Right lobe of liver (tissue), 6 donors: ENCODE measurements at regions not wholly inside any gene's neighbourhood (a gene's known extent, or its start where the extent isn't known, plus 50 kb on each side); places are given as distances from the start of the nearest gene placed in this dataset.

Source experiments
- ATAC-seq, 4 donors: fragments of 200-7000 bp; cut with Tn5 transposase; one replicate each; pipeline ENCODE4 v1.9.1; 2020; ENCODE audit warnings: mild to moderate bottlenecking in 4 of 4, moderate library complexity in 4 of 4
- DNase-seq, 3 donors: peaks; one replicate each; pipeline ENCODE4 v3.0.0-alpha.2; 2020
- H3K27ac ChIP-seq, 3 donors: fragments of 200-600 bp; one replicate each; pipeline ENCODE4 v1.8.0; 2022
- H3K27me3 ChIP-seq, 2 donors: fragments of 200-600 bp; one replicate each; pipeline ENCODE4 v1.8.0; 2022
- H3K36me3 ChIP-seq, 4 donors: fragments of 200-600 bp; sonication (generic) in 1 of 4; one replicate each; pipeline versions ENCODE4 v1.5.1 to v1.8.0; 2017 to 2022; ENCODE audit warnings: control low read depth in 1 of 4
- H3K4me1 ChIP-seq, 4 donors: fragments of 200-600 bp; sonication (generic) in 1 of 4; one replicate each; pipeline versions ENCODE4 v1.5.1 to v1.8.0; 2017 to 2022; ENCODE audit warnings: control low read depth in 1 of 4
- H3K4me3 ChIP-seq, 3 donors: fragments of 200-600 bp; one replicate each; pipeline ENCODE4 v1.8.0; 2022
- H3K9me3 ChIP-seq, 4 donors: fragments of 200-600 bp; sonication (generic) in 1 of 4; one replicate each; pipeline versions ENCODE4 v1.5.1 to v1.8.0; 2017 to 2022; ENCODE audit warnings: control low read depth in 1 of 4
- POLR2A ChIP-seq: fragments of 450-650 bp; IDR thresholded peaks from one replicate; pipeline ENCODE4 v1.6.1; 2017; ENCODE audit warnings: antibody characterized with exemption, mild to moderate bottlenecking
- WGBS: methylation state at CpG from one replicate; pipeline ENCODE4 v1.1.6; 2018; ENCODE audit warnings: low coverage, low lambda C conversion rate; ENCODE audit not compliant: insufficient coverage; ENCODE audit errors: missing lambda C conversion rate; 5-methylcytosine and 5-hydroxymethylcytosine counted together
- intact Hi-C, 2 donors: fragments of 100-400 bp; cut with DNase I; formaldehyde crosslinking; loops; one replicate each; pipeline versions ENCODE4 v1.11.2 to v1.14.1; 2022
- TF ChIP-seq, protein P1 (sequence below), 4 donors: fragments of 200-600 bp in 3 of 4; fragments of 450-650 bp in 1 of 4; IDR thresholded peaks; one replicate each; pipeline versions ENCODE4 v1.5.1 to v1.8.0; 2016 to 2022; ENCODE audit warnings: antibody characterized with exemption in 4 of 4, mild to moderate bottlenecking in 2 of 4
- donor health status: DM: no; HTN: yes; CAD: no.
- donor health status: DM: no; HTN: no; CAD: no.
- donor health status: DM: no; HTN: no; CAD: no.
- donor health status: DM: no; HTN: yes; CAD: no.
- donor health status: DM: no; HTN: yes; CAD: no.

DNA sequence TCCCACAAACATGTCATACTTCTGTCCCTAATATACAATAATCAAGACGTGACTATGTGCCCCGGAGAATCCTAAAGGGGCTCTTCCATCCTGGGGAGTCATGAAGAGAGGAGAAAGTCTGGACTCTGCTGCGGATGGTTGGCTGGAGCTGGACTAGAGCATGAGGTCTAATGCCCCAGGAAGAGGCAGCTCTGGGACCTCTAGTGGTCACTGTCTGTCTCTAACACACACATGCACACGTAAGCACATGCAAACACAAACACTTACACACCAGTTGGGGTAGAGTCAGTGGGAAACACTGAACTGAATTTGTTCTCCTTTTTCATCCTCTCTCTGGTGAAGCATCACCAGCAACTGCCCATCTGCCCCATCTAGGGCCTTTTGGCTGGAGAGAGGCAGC lies 271.6 kb downstream of the TDRD15 start:
- intact Hi-C loops, result no loop called here
- DNase-seq, result peak in 2 of 3 donors; percentile 32 to 52
- TF ChIP-seq POLR2A, result no peak
- TF ChIP-seq, protein P1, sequence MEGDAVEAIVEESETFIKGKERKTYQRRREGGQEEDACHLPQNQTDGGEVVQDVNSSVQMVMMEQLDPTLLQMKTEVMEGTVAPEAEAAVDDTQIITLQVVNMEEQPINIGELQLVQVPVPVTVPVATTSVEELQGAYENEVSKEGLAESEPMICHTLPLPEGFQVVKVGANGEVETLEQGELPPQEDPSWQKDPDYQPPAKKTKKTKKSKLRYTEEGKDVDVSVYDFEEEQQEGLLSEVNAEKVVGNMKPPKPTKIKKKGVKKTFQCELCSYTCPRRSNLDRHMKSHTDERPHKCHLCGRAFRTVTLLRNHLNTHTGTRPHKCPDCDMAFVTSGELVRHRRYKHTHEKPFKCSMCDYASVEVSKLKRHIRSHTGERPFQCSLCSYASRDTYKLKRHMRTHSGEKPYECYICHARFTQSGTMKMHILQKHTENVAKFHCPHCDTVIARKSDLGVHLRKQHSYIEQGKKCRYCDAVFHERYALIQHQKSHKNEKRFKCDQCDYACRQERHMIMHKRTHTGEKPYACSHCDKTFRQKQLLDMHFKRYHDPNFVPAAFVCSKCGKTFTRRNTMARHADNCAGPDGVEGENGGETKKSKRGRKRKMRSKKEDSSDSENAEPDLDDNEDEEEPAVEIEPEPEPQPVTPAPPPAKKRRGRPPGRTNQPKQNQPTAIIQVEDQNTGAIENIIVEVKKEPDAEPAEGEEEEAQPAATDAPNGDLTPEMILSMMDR (IDR thresholded peaks at IDR 0.05), result peak; percentile 30 to 57 (median 48)
- 30% methylated on average over 2 of the region's 4 CpGs for WGBS
- no peaks in the 10 kb centered on the region for H3K36me3 ChIP-seq
- H3K27me3 ChIP-seq, result no peaks in the 10 kb centered on the region
- H3K4me1 ChIP-seq, result peaks cover 0 to 8% (median 0%) of the 10 kb centered on the region in 4 donors
- H3K4me3 ChIP-seq, result no peak overlapping the region
- H3K27ac ChIP-seq, result peak overlapping the region in 1 of 3 donors; percentile 74
- ATAC-seq, result peak; percentile 72 to 91 (median 87)
- H3K9me3 ChIP-seq, result no peaks in the 10 kb centered on the region

DNA sequence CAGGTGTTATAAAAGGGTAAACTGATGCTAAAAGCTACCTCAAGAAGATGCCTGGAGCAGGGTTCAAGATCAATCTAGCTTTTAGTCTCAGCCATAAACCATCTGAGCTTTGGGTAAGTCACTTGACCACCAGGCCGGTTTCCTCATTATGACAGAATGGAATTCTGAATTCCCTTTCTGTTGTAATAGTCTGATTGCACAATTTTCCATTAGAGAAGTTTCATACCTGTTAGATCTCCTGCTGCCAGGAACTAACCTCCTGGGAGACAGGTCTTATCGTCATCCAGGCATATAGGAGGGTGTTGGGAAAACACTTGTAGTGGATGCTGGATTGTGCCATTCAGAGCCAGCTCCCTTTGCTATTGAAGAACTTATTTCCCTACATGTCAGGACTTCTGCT lies 272.5 kb downstream of the TDRD15 start:
- Histone ChIP-seq H3K27ac (peak overlapping the region in 2 of 3 donors; percentile 25 to 74), H3K4me1 (peaks cover 0 to 8% (median 0%) of the 10 kb centered on the region in 4 donors), H3K36me3 (no peaks in the 10 kb centered on the region), H3K27me3 (no peaks in the 10 kb centered on the region), H3K4me3 (no peak overlapping the region), H3K9me3 (no peaks in the 10 kb centered on the region)
- intact Hi-C loops, result no loop called here
- DNase-seq (no peak), ATAC-seq (peak; percentile 54 to 81 (median 79))
- 36% methylated on average over 2 of the region's 2 CpGs for WGBS
- TF ChIP-seq POLR2A, result no peak
- TF ChIP-seq, protein P1 (IDR thresholded peaks at IDR 0.05), result no peak

DNA sequence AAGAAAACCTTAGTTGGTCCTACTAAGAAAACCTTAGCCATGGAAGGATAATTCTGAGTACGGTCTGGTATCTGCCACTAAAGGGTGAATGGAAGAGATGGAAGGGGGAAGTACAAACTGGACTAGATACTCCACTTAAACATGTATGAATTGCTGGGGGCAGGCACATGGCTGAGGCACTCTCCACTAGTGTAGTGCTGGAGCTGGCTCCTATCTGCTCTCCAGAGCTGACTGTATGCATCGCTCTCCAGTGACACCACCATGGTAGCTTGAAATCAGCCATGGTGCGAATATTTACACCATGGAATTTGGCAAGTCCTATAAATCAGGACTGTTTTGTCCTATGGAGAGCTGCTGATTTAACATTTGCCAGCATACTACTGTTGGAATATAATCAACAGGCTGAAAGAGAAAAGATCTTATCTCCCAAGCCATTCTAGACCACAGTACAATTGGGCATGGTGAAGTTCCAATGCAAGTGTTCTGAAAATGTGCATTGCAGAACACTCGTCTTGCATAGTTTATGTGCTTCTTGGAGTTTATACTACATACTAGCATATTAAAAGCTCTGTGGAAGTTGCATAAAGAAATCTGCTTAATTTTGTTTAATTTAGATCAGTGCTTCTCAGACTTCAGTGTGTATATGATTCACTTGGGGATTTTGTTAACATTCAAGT lies 277.4 kb downstream of the TDRD15 start:
- intact Hi-C loops, result no loop called here
- no peaks in the 10 kb centered on the region for H3K9me3 ChIP-seq
- no peak overlapping the region for H3K4me3 ChIP-seq
- H3K27ac ChIP-seq, result no peak overlapping the region
- no peak for ATAC-seq
- 94% methylated on average over 3 of the region's 4 CpGs for WGBS
- H3K36me3 ChIP-seq, result no peaks in the 10 kb centered on the region
- H3K4me1 ChIP-seq, result peaks cover 0 to 8% (median 0%) of the 10 kb centered on the region in 4 donors
- no peaks in the 10 kb centered on the region for H3K27me3 ChIP-seq
- TF ChIP-seq, protein P1 (IDR thresholded peaks at IDR 0.05), result no peak
- no peak for TF ChIP-seq POLR2A
- no peak for DNase-seq

DNA sequence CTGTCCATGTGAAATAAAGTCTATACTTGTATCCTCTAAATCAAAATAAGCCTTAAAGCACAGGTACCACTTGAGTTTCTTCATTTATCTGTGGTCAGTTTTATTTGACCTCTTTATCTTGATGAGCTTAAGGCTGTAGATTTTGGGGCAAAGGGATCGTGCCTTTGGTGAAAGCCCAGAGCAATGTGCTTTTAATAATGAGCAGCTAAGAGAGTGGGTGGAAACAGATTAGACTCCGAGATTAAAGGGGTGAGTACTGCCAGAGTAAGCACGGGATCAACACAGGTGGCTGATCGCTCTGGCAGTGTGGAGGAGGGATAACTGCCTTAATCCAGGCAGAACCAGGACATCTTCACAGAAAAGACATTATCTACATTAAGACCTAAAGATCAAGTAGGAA lies 280.4 kb downstream of the TDRD15 start:
- no peaks in the 10 kb centered on the region for H3K4me1 ChIP-seq
- intact Hi-C loops, result no loop called here
- no peaks in the 10 kb centered on the region for H3K9me3 ChIP-seq
- 30% methylated on average over 2 of the region's 4 CpGs for WGBS
- H3K27ac ChIP-seq, result no peak overlapping the region
- no peak for DNase-seq
- H3K27me3 ChIP-seq, result no peaks in the 10 kb centered on the region
- no peaks in the 10 kb centered on the region for H3K36me3 ChIP-seq
- no peak for ATAC-seq
- no peak overlapping the region for H3K4me3 ChIP-seq
- no peak for TF ChIP-seq POLR2A
- TF ChIP-seq, protein P1 (IDR thresholded peaks at IDR 0.05), result no peak
